ENCODE measurements at regions not wholly inside any gene's neighbourhood (a gene's known extent, or its start where the extent isn't known, plus 50 kb on each side); places are given as distances from the start of the nearest gene placed in this dataset.

DNA sequence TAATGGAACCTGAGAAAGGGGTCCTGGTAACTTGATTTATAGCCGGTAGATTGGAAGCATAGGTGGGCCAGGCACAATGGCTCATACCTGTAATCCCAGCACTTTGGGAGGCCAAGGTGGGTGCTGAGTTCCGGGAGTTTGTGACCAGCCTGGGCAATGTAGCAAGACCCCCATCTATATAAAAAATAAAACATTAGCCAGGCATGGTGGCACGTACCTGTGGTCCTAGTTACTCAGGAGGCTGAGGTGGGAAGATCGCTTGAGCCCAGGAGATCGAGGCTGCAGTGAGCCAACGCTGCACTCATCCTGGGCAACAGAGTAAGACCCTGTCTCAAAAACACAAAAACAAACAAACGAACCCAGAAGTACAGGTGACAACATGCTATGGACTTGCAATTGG lies 76.5 kb downstream of the ZNF281 start:
- TF ChIP-seq POLR2A (IDR thresholded peaks at IDR 0.05) (no peak), POLR2AphosphoS5 (IDR thresholded peaks at IDR 0.05) (no peak)
